DOHH2 (cell line): ENCODE measurements at regions not wholly inside any gene's neighbourhood (a gene's known extent, or its start where the extent isn't known, plus 50 kb on each side); places are given as distances from the start of the nearest gene placed in this dataset.

Source experiments
- H3F3A ChIP-seq: fragments of 200-600 bp; sonication (generic), shearing (Covaris generic); 2 replicates; pipeline ENCODE4 v1.6.0; 2016; ENCODE audit warnings: antibody characterized with exemption, mild to moderate bottlenecking; ENCODE audit not compliant: control insufficient read depth, insufficient read depth
- H3K27ac ChIP-seq: fragments of 200-600 bp; sonication (generic); 2 replicates; pipeline ENCODE4 v1.5.1; 2014; ENCODE audit warnings: low read depth, mild to moderate bottlenecking, low read length, moderate library complexity
- H3K27me3 ChIP-seq: fragments of 200-600 bp; sonication (generic); 2 replicates; pipeline ENCODE4 v1.6.1; 2014; ENCODE audit warnings: mild to moderate bottlenecking, low read length, mixed read lengths; ENCODE audit not compliant: control insufficient read depth
- H3K36me3 ChIP-seq: fragments of 200-600 bp; sonication (generic); 2 replicates; pipeline ENCODE4 v1.6.1; 2014; ENCODE audit warnings: mild to moderate bottlenecking, low read length, moderate library complexity, mixed read lengths; ENCODE audit not compliant: control insufficient read depth
- H3K4me1 ChIP-seq: fragments of 200-600 bp; sonication (generic); 2 replicates; pipeline ENCODE4 v1.6.1; 2014; ENCODE audit warnings: mild to moderate bottlenecking, low read length, mixed read lengths; ENCODE audit not compliant: control insufficient read depth
- H3K4me2 ChIP-seq: fragments of 200-600 bp; sonication (generic); 2 replicates; pipeline ENCODE4 v1.6.0; 2014; ENCODE audit warnings: mild to moderate bottlenecking, low read length, moderate library complexity
- H3K4me3 ChIP-seq: fragments of 200-600 bp; sonication (generic); 2 replicates; pipeline ENCODE4 v1.5.1; 2014; ENCODE audit warnings: mild to moderate bottlenecking, low read length, mixed read lengths
- H3K79me2 ChIP-seq: fragments of 200-600 bp; sonication (generic); 2 replicates; pipeline ENCODE4 v1.6.1; 2014; ENCODE audit warnings: mild to moderate bottlenecking, low read length, mixed read lengths; ENCODE audit not compliant: control insufficient read depth
- H3K9me2 ChIP-seq: fragments of 200-600 bp; sonication (generic); replicated peaks from 2 replicates; pipeline ENCODE4 v1.6.1; 2014; ENCODE audit warnings: mild to moderate bottlenecking, low read length, mixed read lengths; ENCODE audit not compliant: control insufficient read depth
- H3K9me3 ChIP-seq: fragments of 200-600 bp; sonication (generic); 2 replicates; pipeline ENCODE4 v1.6.1; 2014; ENCODE audit warnings: antibody characterized with exemption, low read length, mixed read lengths; ENCODE audit not compliant: control insufficient read depth, insufficient read depth
- H4K20me1 ChIP-seq: fragments of 200-600 bp; sonication (generic); 2 replicates; pipeline ENCODE4 v1.6.0; 2014; ENCODE audit warnings: low read depth, mild to moderate bottlenecking, antibody characterized with exemption, low read length, moderate library complexity; ENCODE audit not compliant: control insufficient read depth, insufficient read depth
- EZH2phosphoT487 ChIP-seq: fragments of 200-600 bp; sonication (generic); IDR thresholded peaks from 2 replicates; pipeline ENCODE4 v1.6.1; 2017; ENCODE audit warnings: borderline replicate concordance, mild to moderate bottlenecking, antibody characterized with exemption, low read length, moderate library complexity, mixed read lengths
- TF ChIP-seq, protein P1 (sequence below): fragments of 200-600 bp; sonication (generic); IDR thresholded peaks from one replicate; pipeline ENCODE4 v1.5.1; 2014; ENCODE audit warnings: antibody characterized with exemption, mild to moderate bottlenecking, low read depth, low read length; ENCODE audit not compliant: poor library complexity, severe bottlenecking

DNA sequence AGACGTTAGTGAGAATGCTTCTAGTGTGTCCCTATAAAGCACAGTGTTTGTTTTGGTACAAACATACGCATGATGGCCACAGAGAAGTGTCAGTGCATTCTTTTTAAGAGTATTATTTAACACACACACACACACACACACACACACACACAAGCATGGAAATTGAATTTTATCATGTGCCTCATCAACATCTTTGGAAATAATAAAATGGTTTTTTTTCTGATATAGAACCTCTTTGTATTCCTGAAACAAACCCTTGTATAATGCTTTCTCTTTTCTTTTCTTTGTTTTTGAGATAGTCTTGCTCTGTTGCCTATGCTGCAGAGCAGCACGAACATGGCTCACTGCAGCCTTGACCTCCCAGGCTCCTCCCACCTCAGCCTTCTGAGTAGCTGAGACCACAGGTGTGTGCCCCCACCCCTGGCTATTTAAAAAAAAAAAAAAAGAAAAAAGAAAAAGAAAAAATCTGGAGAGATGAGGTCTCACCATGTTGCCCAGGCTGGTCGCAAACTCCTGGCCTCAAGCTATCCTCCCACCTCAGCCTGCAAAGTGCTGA, 116.2 kb upstream of the SYNDIG1 start:
- H3K27me3 ChIP-seq: no peaks in the 10 kb centered on the region
- no peak overlapping the region for H3K4me3 ChIP-seq
- no peak overlapping the region for H3K27ac ChIP-seq
- no peaks in the 10 kb centered on the region for H3K9me3 ChIP-seq
- no peak overlapping the region for H3K4me2 ChIP-seq
- no peaks in the 10 kb centered on the region for H3F3A ChIP-seq
- H3K79me2 ChIP-seq: no peaks in the 10 kb centered on the region
- H4K20me1 ChIP-seq: no peaks in the 10 kb centered on the region
- no peak for TF ChIP-seq EZH2phosphoT487
- TF ChIP-seq, protein P1, sequence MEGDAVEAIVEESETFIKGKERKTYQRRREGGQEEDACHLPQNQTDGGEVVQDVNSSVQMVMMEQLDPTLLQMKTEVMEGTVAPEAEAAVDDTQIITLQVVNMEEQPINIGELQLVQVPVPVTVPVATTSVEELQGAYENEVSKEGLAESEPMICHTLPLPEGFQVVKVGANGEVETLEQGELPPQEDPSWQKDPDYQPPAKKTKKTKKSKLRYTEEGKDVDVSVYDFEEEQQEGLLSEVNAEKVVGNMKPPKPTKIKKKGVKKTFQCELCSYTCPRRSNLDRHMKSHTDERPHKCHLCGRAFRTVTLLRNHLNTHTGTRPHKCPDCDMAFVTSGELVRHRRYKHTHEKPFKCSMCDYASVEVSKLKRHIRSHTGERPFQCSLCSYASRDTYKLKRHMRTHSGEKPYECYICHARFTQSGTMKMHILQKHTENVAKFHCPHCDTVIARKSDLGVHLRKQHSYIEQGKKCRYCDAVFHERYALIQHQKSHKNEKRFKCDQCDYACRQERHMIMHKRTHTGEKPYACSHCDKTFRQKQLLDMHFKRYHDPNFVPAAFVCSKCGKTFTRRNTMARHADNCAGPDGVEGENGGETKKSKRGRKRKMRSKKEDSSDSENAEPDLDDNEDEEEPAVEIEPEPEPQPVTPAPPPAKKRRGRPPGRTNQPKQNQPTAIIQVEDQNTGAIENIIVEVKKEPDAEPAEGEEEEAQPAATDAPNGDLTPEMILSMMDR: no peak
- no peaks in the 10 kb centered on the region for H3K36me3 ChIP-seq
- H3K9me2 ChIP-seq: no peaks in the 10 kb centered on the region
- no peaks in the 10 kb centered on the region for H3K4me1 ChIP-seq

DNA sequence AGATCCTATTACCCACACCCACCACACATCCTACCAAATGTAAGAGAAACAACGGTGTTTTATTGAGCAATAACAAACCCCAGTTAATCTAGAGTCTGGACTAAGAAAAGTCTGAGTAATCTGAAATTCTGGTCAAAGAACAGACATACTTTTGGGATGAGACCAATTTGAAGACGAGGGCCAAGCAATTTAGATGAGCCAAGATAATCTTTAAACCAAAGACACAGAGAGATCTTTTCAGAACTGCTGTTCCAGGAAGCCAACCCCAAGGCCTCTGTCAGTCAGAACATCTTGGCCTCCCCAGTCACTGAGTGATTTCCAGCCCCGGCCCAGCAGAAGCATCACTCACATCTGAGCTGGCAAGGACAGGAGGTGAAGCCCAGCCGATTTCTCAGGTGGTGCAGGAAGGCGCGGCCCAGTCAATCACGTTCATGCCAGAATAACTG, 118.5 kb upstream of the SYNDIG1 start:
- no peak overlapping the region for H3K27ac ChIP-seq

DNA sequence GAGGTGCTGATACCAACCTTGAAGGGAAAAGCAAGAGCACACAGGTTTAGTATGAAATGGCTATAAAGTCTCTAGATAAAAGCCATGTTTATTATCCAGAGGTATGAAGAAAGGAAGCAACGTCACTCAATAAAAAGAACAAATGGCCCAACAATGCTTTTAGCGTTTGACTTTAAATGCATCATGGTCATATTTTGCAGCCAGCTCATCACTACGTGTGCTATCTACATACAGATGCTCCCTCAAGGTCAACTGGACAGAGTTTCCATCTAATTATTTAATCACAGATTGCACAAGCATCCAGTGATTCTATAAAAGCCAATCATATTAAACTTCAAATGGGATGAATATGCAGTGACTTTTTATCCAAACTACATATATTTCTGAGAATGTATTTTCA, 127.6 kb upstream of the SYNDIG1 start:
- H3K27me3 ChIP-seq: no peaks in the 10 kb centered on the region
- no peak overlapping the region for H3K4me3 ChIP-seq
- H3K36me3 ChIP-seq: no peaks in the 10 kb centered on the region
- TF ChIP-seq EZH2phosphoT487: no peak
- TF ChIP-seq, protein P1: no peak
- H4K20me1 ChIP-seq: no peaks in the 10 kb centered on the region
- no peaks in the 10 kb centered on the region for H3K79me2 ChIP-seq
- H3K9me3 ChIP-seq: no peaks in the 10 kb centered on the region
- no peak overlapping the region for H3K27ac ChIP-seq
- no peak overlapping the region for H3K4me2 ChIP-seq
- H3K9me2 ChIP-seq: no peaks in the 10 kb centered on the region
- no peaks in the 10 kb centered on the region for H3F3A ChIP-seq
- no peaks in the 10 kb centered on the region for H3K4me1 ChIP-seq

More for the DNA sequence above, 118.5 kb upstream of the SYNDIG1 start:
- Histone ChIP-seq H4K20me1 (no peaks in the 10 kb centered on the region), H3F3A (no peaks in the 10 kb centered on the region), H3K4me1 (no peaks in the 10 kb centered on the region), H3K4me3 (no peak overlapping the region), H3K36me3 (no peaks in the 10 kb centered on the region), H3K27me3 (no peaks in the 10 kb centered on the region), H3K9me3 (no peaks in the 10 kb centered on the region), H3K4me2 (no peak overlapping the region), H3K9me2 (no peaks in the 10 kb centered on the region), H3K79me2 (no peaks in the 10 kb centered on the region)
- TF ChIP-seq, protein P1: no peak
- no peak for TF ChIP-seq EZH2phosphoT487
